Astrocyte (in vitro differentiated cells and primary cell): ENCODE measurements at regions not wholly inside any gene's neighbourhood (a gene's known extent, or its start where the extent isn't known, plus 50 kb on each side); places are given as distances from the start of the nearest gene placed in this dataset.
"Not testable (repeated sequence)": the region's sequence is repeated elsewhere in the genome, so short reads cannot be mapped to it uniquely, and the experiment has no call there.

Experiments used
- CTCF ChIP-seq: IDR thresholded peaks from 2 replicates; pipeline ENCODE4 v1.5.1; 2011; ENCODE audit warnings: low read depth, mild to moderate bottlenecking, inconsistent platforms, low read length, moderate library complexity; ENCODE audit not compliant: insufficient read depth
- EZH2 ChIP-seq: IDR thresholded peaks from 2 replicates; pipeline ENCODE4 v1.6.1; 2012; ENCODE audit warnings: mild to moderate bottlenecking, low read length, inconsistent platforms; ENCODE audit not compliant: insufficient read depth

- not testable (repeated sequence) for TF ChIP-seq CTCF, EZH2
These were observed 342.7 kb upstream of the PLGLB1 start for GRCh38 chr2:87364379-87364778.
